Activated CD4-positive, alpha-beta memory T cell treated with anti-CD3 and anti-CD28 coated beads, Interleukin-2, amount 10 ng/mL, durations not matched to agents 7 days and 5 days (primary cell): ENCODE measurements at regions not wholly inside any gene's neighbourhood (a gene's known extent, or its start where the extent isn't known, plus 50 kb on each side); places are given as distances from the start of the nearest gene placed in this dataset.

Experiments
- CTCF ChIA-PET: fragments of 350-600 bp; sonication (Branson Sonifier 250); formaldehyde crosslinking; loops from one replicate; lab custom pipeline; 2021; ENCODE audit warnings: antibody characterized with exemption, inconsistent platforms; lab: Charles Lee
- POLR2A ChIA-PET: fragments of 350-600 bp; sonication (Branson Sonifier 250); formaldehyde crosslinking; loops from one replicate; lab custom pipeline; 2021; ENCODE audit warnings: antibody characterized with exemption; lab: Charles Lee
- DNase-seq: peaks from one replicate; pipeline ENCODE4 v3.0.0-alpha.2; 2020
- H3K27ac Mint-ChIP-seq: one replicate; pipeline ENCODE4 v1.8.0; 2021; ENCODE audit warnings: mild to moderate bottlenecking, mixed read lengths
- H3K27me3 Mint-ChIP-seq: one replicate; pipeline ENCODE4 v1.8.0; 2021; ENCODE audit warnings: mixed read lengths
- H3K36me3 Mint-ChIP-seq: one replicate; pipeline ENCODE4 v1.8.0; 2021; ENCODE audit warnings: low read depth, mixed read lengths
- H3K4me1 Mint-ChIP-seq: one replicate; pipeline ENCODE4 v1.8.0; 2021; ENCODE audit warnings: mixed read lengths
- H3K4me3 Mint-ChIP-seq: one replicate; pipeline ENCODE4 v1.8.0; 2021; ENCODE audit warnings: mild to moderate bottlenecking, mixed read lengths
- H3K9me3 Mint-ChIP-seq: one replicate; pipeline ENCODE4 v1.8.0; 2021; ENCODE audit warnings: mixed read lengths

GRCh38 chr14:50013934-50014333 is 102.4 kb downstream of the VCPKMT start:
- H3K9me3 Mint-ChIP-seq, result no peaks in the 10 kb centered on the region
- H3K4me1 Mint-ChIP-seq, result peaks cover 29% of the 10 kb centered on the region
- ChIA-PET CTCF (no interaction called here), POLR2A (interaction anchor here (1.5 to 4.6 kb wide), 4 partner anchors 11 to 48 kb away, joined by 4 to 26 read pairs (median 15); no protein-coding TSS in a partner anchor)
- H3K4me3 Mint-ChIP-seq, result no peak overlapping the region
- H3K27ac Mint-ChIP-seq, result no peak overlapping the region
- H3K27me3 Mint-ChIP-seq, result no peaks in the 10 kb centered on the region
- peaks cover 38% of the 10 kb centered on the region for H3K36me3 Mint-ChIP-seq
- DNase-seq, result no peak

- Mint-ChIP-seq H3K4me3 (no peak overlapping the region), H3K36me3 (peaks cover 44% of the 10 kb centered on the region), H3K4me1 (peaks cover 28% of the 10 kb centered on the region), H3K9me3 (peaks cover 7% of the 10 kb centered on the region), H3K27me3 (no peaks in the 10 kb centered on the region), H3K27ac (no peak overlapping the region)
- ChIA-PET CTCF (interaction anchor here (0.8 kb wide), 1 partner anchor 11 kb away, joined by 3 read pairs; no protein-coding TSS in a partner anchor), POLR2A (interaction anchor here (1.4 to 4.6 kb wide), 3 partner anchors 13 to 47 kb away, joined by 3 to 26 read pairs (median 4); no protein-coding TSS in a partner anchor)
- DNase-seq, result no peak
Measured at GRCh38 chr14:50014809-50015430, 101.5 kb downstream of the VCPKMT start.

- POLR2A ChIA-PET, result interaction anchor here (0.8 to 4.6 kb wide), 5 partner anchors 12 to 46 kb away, joined by 3 to 26 read pairs (median 4); no protein-coding TSS in a partner anchor
- H3K36me3 Mint-ChIP-seq, result peaks cover 45% of the 10 kb centered on the region
- H3K27me3 Mint-ChIP-seq, result no peaks in the 10 kb centered on the region
- peaks cover 14% of the 10 kb centered on the region for H3K9me3 Mint-ChIP-seq
- peaks cover 33% of the 10 kb centered on the region for H3K4me1 Mint-ChIP-seq
- no peak for DNase-seq
- no peak overlapping the region for H3K27ac Mint-ChIP-seq
- no peak overlapping the region for H3K4me3 Mint-ChIP-seq
- CTCF ChIA-PET, result interaction anchor here (0.8 kb wide), 1 partner anchor 12 kb away, joined by 3 read pairs; no protein-coding TSS in a partner anchor
Measured at GRCh38 chr14:50015716-50016115, 100.7 kb downstream of the VCPKMT start.

- Mint-ChIP-seq H3K36me3 (peaks cover 49% of the 10 kb centered on the region), H3K4me3 (no peak overlapping the region), H3K9me3 (peaks cover 20% of the 10 kb centered on the region), H3K27ac (no peak overlapping the region), H3K27me3 (no peaks in the 10 kb centered on the region), H3K4me1 (peaks cover 44% of the 10 kb centered on the region)
- ChIA-PET CTCF (no interaction called here), POLR2A (interaction anchor here (0.8 to 4.6 kb wide), 4 partner anchors 16 to 78 kb away, joined by 3 to 26 read pairs (median 4); no protein-coding TSS in a partner anchor)
- DNase-seq, result no peak
Measured at GRCh38 chr14:50018201-50018932, 98.0 kb downstream of the VCPKMT start.

GRCh38 chr14:50018933-50019210 is 97.5 kb downstream of the VCPKMT start:
- peaks cover 45% of the 10 kb centered on the region for H3K4me1 Mint-ChIP-seq
- H3K36me3 Mint-ChIP-seq, result peaks cover 47% of the 10 kb centered on the region
- no peaks in the 10 kb centered on the region for H3K27me3 Mint-ChIP-seq
- ChIA-PET POLR2A (interaction anchor here (1.7 kb wide), 1 partner anchor 19 kb away, joined by 6 read pairs; no protein-coding TSS in a partner anchor), CTCF (no interaction called here)
- H3K4me3 Mint-ChIP-seq, result no peak overlapping the region
- peaks cover 20% of the 10 kb centered on the region for H3K9me3 Mint-ChIP-seq
- no peak for DNase-seq
- H3K27ac Mint-ChIP-seq, result no peak overlapping the region

GRCh38 chr14:50020184-50020583 is 96.2 kb downstream of the VCPKMT start:
- ChIA-PET CTCF (no interaction called here), POLR2A (interaction anchor here (0.7 to 2.7 kb wide), 3 partner anchors 12 to 25 kb away, joined by 3 to 14 read pairs (median 5); no protein-coding TSS in a partner anchor)
- H3K9me3 Mint-ChIP-seq, result peaks cover 20% of the 10 kb centered on the region
- DNase-seq, result no peak
- peaks cover 50% of the 10 kb centered on the region for H3K36me3 Mint-ChIP-seq
- H3K27ac Mint-ChIP-seq, result no peak overlapping the region
- H3K4me3 Mint-ChIP-seq, result no peak overlapping the region
- peaks cover 39% of the 10 kb centered on the region for H3K4me1 Mint-ChIP-seq
- no peaks in the 10 kb centered on the region for H3K27me3 Mint-ChIP-seq

- Mint-ChIP-seq H3K4me3 (no peak overlapping the region), H3K9me3 (peaks cover 27% of the 10 kb centered on the region), H3K27ac (peak overlapping the region; percentile 75), H3K4me1 (peaks cover 35% of the 10 kb centered on the region), H3K27me3 (no peaks in the 10 kb centered on the region), H3K36me3 (peaks cover 52% of the 10 kb centered on the region)
- no peak for DNase-seq
- POLR2A ChIA-PET, result interaction anchor here (0.7 to 2.7 kb wide), 3 partner anchors 13 to 24 kb away, joined by 3 to 14 read pairs (median 4); no protein-coding TSS in a partner anchor
- CTCF ChIA-PET, result interaction anchor here (1.0 to 1.3 kb wide), 2 partner anchors 17 to 158 kb away, joined by 3 read pairs; no protein-coding TSS in a partner anchor
Measured at GRCh38 chr14:50020799-50021198, 95.6 kb downstream of the VCPKMT start.

GRCh38 chr14:50021261-50022031 is 94.9 kb downstream of the VCPKMT start:
- peaks cover 30% of the 10 kb centered on the region for H3K4me1 Mint-ChIP-seq
- no peaks in the 10 kb centered on the region for H3K27me3 Mint-ChIP-seq
- peak overlapping the region; percentile 37 for H3K4me3 Mint-ChIP-seq
- DNase-seq, result peak; percentile 37
- ChIA-PET CTCF (interaction anchor here (1.0 to 1.7 kb wide), 3 partner anchors 17 to 159 kb away, joined by 3 to 7 read pairs (median 3); no protein-coding TSS in a partner anchor), POLR2A (interaction anchor here (0.7 to 2.7 kb wide), 8 partner anchors 17 to 128 kb away, joined by 3 to 14 read pairs (median 4); partner anchors contain the start of gene ARF6)
- peaks cover 56% of the 10 kb centered on the region for H3K36me3 Mint-ChIP-seq
- peak overlapping the region; percentile 75 for H3K27ac Mint-ChIP-seq
- H3K9me3 Mint-ChIP-seq, result peaks cover 29% of the 10 kb centered on the region

GRCh38 chr14:50022661-50023060 is 93.7 kb downstream of the VCPKMT start:
- CTCF ChIA-PET, result interaction anchor here (1.7 kb wide), 1 partner anchor 40 kb away, joined by 7 read pairs; no protein-coding TSS in a partner anchor
- peaks cover 29% of the 10 kb centered on the region for H3K9me3 Mint-ChIP-seq

GRCh38 chr14:50023671-50024490 is 92.5 kb downstream of the VCPKMT start:
- H3K9me3 Mint-ChIP-seq, result peaks cover 29% of the 10 kb centered on the region
- H3K27me3 Mint-ChIP-seq, result no peaks in the 10 kb centered on the region
- H3K27ac Mint-ChIP-seq, result no peak overlapping the region
- ChIA-PET POLR2A (interaction anchor here (1.3 to 1.7 kb wide), 3 partner anchors 15 to 38 kb away, joined by 3 to 9 read pairs (median 7); no protein-coding TSS in a partner anchor), CTCF (interaction anchor here (1.3 kb wide), 1 partner anchor 38 kb away, joined by 3 read pairs; no protein-coding TSS in a partner anchor)
- H3K36me3 Mint-ChIP-seq, result peaks cover 68% of the 10 kb centered on the region
- no peak for DNase-seq
- H3K4me1 Mint-ChIP-seq, result peaks cover 30% of the 10 kb centered on the region
- no peak overlapping the region for H3K4me3 Mint-ChIP-seq

More at GRCh38 chr14:50022661-50023060, 93.7 kb downstream of the VCPKMT start:
- Mint-ChIP-seq H3K27me3 (no peaks in the 10 kb centered on the region), H3K4me1 (peaks cover 30% of the 10 kb centered on the region), H3K27ac (no peak overlapping the region), H3K36me3 (peaks cover 63% of the 10 kb centered on the region), H3K4me3 (no peak overlapping the region)
- DNase-seq, result no peak
- POLR2A ChIA-PET, result interaction anchor here (1.0 to 1.6 kb wide), 3 partner anchors 15 to 60 kb away, joined by 3 to 6 read pairs (median 3); no protein-coding TSS in a partner anchor

GRCh38 chr14:50025073-50025472 is 91.3 kb downstream of the VCPKMT start:
- POLR2A ChIA-PET, result interaction anchor here (1.5 to 1.7 kb wide), 2 partner anchors 22 to 37 kb away, joined by 7 to 9 read pairs; no protein-coding TSS in a partner anchor
- CTCF ChIA-PET, result no interaction called here
- H3K4me3 Mint-ChIP-seq, result no peak overlapping the region
- no peak for DNase-seq
- H3K27me3 Mint-ChIP-seq, result no peaks in the 10 kb centered on the region
- peaks cover 67% of the 10 kb centered on the region for H3K36me3 Mint-ChIP-seq
- H3K9me3 Mint-ChIP-seq, result peaks cover 20% of the 10 kb centered on the region
- no peak overlapping the region for H3K27ac Mint-ChIP-seq
- H3K4me1 Mint-ChIP-seq, result peaks cover 28% of the 10 kb centered on the region
